NB4 (cell line): ENCODE measurements at regions not wholly inside any gene's neighbourhood (a gene's known extent, or its start where the extent isn't known, plus 50 kb on each side); places are given as distances from the start of the nearest gene placed in this dataset.

Source experiments
- DNase-seq: peaks from one replicate; pipeline ENCODE4 v3.0.0; 2010; ENCODE audit warnings: low read depth
- H3K4me3 ChIP-seq: one replicate; pipeline ENCODE4 v1.5.1; 2011; ENCODE audit warnings: mild to moderate bottlenecking, low read depth, low read length, moderate library complexity
- CTCF ChIP-seq: IDR thresholded peaks from one replicate; pipeline ENCODE4 v1.5.1; 2012; ENCODE audit warnings: low read depth, low read length
- MAX ChIP-seq: IDR thresholded peaks from 2 replicates; pipeline ENCODE4 v1.6.1; 2011; ENCODE audit warnings: low read depth, low read length
- MYC ChIP-seq: IDR thresholded peaks from 2 replicates; pipeline ENCODE4 v1.6.1; 2011; ENCODE audit warnings: low read depth, low read length
- POLR2A ChIP-seq: IDR thresholded peaks from 2 replicates; pipeline ENCODE4 v1.6.1; 2011; ENCODE audit warnings: mild to moderate bottlenecking; ENCODE audit not compliant: insufficient read length; ENCODE audit errors: extremely low read depth

DNA sequence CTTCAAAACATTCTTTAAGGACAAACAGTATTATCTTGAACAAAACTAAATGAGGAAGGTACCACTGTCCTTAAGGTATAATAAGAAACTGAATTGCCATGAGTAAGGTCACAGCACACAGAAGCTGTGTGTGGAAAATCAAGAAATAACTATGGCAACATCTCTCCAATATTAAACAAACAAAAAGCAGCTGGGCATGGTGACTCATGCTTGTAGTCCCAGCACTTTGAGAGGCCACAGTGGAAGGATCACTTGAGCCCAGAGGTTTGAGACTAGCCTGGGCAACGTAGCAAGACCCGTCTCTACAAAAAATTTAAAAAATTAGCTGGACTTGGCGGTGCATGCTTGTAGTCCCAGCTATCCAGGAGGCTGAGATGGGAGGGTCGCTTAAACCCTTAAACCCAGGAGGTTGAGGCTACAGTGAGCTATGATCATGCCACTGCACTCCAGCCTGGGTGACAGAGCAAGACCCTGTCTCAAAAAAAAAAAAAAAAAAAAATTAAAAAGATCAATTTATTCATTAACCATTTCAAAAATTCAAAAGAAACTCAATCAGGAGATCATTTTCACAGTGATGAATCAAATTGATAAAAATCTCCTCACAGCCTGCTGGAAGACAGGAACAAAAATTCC, 195.4 kb downstream of the SKIDA1 start:
- TF ChIP-seq CTCF (no peak), MAX (no peak), MYC (no peak), POLR2A (no peak)
- no peak overlapping the region for H3K4me3 ChIP-seq
- DNase-seq = no peak

DNA sequence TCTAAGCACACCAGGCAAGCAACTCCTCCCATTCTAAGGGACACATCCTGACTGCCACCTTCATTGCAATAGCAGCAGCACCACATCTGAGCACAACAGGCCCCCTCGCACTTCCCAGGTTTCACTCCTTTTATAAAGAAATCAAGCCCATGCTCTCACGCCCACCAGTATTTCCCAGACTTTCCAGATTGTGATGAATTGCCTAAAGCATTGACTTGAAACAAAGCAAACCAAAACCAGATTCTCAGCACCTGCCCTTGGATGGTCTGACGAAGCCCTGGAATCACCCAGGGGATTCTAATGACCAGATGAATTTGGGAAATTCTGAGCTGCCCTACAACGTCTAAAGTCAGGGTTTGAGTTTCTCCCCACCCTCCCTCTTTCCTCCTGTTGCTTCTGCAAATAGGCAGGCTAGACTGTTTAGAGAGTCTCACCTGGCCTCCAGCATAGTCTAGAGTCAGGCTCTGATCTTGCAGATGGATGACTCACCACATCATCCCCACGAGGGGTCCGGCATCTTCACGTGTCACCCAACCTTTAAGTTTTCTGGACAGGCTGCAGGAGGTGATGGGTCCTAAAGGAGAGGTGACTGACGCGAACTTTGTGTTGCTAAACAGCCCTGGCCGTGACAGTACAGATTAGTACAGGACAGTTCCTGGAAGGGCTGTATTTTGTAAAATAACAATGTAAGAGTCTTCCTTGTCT, 198.0 kb downstream of the SKIDA1 start:
- TF ChIP-seq CTCF (no peak), MAX (no peak), POLR2A (no peak), MYC (no peak)
- DNase-seq = no peak
- no peak overlapping the region for H3K4me3 ChIP-seq

GRCh38 chr10:21326594-21327288, 198.7 kb downstream of the SKIDA1 start:
- TF ChIP-seq MYC (no peak), CTCF (no peak), POLR2A (no peak), MAX (no peak)
- no peak for DNase-seq
- H3K4me3 ChIP-seq = no peak overlapping the region

DNA sequence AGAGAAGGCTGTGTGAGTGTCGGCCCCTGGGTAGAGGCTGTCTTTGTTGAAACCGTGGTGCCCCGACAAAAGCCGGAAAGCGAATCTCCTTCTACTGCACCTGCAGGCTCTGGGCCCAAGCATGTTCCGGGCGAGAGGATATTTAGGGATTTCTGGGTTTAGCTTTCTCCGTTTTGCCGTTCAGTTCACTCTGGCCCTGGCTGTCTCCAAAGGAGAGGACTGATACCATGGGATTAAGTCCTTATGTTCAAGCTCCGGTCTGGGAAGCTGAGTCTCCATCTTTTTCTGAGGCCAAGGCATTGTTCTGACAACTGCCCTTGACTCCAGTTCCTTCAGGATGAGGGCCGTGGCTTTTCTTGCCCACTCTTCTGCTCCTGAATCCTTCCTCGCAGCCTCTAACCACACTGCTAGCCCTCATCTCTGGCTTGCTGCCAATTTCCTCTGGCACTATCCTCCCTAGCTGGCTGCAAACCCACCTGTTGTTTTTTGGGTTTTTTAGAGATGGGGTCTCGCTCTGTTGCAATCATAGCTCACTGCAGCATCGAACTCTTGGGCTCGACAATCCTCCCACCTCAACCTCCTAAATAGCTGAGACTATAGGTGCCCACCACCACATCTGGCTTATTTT, 206.8 kb downstream of the SKIDA1 start:
- DNase-seq = no peak
- no peak overlapping the region for H3K4me3 ChIP-seq
- TF ChIP-seq POLR2A (no peak), MAX (no peak)

- H3K4me3 ChIP-seq = no peak overlapping the region
- no peak for DNase-seq
- no peak for TF ChIP-seq MYC
- TF ChIP-seq POLR2A = no peak
- TF ChIP-seq CTCF = no peak
- no peak for TF ChIP-seq MAX
Measured at GRCh38 chr10:21317902-21318301, 207.6 kb downstream of the SKIDA1 start.
